NCI-H1105 (cell line): ENCODE measurements at regions not wholly inside any gene's neighbourhood (a gene's known extent, or its start where the extent isn't known, plus 50 kb on each side); places are given as distances from the start of the nearest gene placed in this dataset.

ENCODE experiments used
- DNase-seq: peaks from one replicate; lab custom pipeline; 2025; lab: John Stamatoyannopoulos, UW

DNA sequence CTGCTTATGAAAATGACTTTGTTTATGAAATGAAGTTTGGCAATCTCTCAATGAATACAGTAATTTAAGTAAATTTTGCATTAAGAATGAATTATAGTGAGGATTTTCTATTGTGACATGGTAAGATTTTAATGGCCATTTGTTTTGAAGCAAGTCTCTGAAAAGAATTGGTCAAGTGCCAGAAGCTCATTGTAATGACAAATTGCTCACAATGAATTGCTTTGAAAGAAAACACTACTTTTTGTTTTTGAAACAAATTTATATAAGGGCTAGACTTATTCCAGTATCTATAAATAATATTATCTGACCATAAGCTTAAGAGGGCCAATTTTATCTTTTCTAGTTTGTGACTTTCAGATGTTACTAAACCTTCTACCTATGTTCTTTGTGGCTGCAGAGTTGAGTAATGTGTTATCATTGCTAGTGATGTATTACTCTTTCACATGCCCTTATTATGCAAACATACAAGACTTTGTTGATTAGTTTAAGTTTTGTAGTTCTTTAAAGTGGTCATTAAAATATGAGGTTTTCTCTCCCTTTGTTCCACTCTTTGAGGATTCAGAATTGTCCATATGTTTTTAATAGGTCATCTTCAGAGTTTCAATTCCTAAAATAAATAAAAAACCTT is 93.0 kb upstream of the ZNF608 start:
- peak; percentile 29 for DNase-seq

DNA sequence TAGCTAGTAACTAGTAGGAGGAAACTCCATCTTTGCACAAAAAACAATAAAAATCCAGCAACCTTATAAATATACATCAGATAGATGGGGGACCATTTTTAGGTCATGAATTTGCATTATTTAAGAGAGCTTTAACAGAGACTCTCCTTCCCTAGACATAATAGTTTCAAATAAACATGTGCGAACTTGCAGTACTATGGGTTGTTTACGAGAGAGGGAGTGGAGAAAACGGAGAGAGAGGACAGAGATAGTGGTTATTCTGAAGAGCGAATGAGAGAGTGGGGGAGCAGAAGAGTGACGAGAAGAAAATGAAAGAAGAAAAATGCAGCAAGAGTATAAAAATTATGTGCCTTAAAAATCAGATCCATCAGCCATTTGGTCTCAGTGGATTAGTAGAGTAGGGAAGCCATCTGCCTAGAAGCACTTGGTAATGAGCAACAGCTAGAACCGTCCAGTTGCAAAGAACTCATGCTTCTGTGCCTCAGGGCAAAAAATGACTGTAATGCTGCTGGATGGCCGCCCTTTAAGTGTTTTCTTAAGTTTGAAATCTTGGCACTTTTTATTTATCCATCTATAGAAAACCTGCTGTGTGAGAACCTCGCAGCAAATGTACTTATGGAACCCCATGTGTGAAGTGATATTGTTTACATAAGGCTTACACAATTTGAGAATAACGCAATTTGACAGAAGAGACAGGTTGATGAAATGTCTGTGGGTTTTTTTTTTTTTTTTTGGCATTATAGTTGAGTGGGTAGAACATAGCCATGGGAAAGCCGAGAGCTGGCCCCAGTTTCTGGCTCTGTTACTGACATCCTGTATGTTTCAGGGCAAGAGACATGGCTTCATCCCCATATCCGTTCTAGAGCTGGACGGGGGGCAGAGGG is 95.6 kb upstream of the ZNF608 start:
- DNase-seq = no peak

GRCh38 chr5:124842725-124843595 is 96.5 kb upstream of the ZNF608 start:
- DNase-seq = no peak

- no peak for DNase-seq
Observed at GRCh38 chr5:124843596-124843899, 97.1 kb upstream of the ZNF608 start.

GRCh38 chr5:124844371-124844920 is 98.0 kb upstream of the ZNF608 start:
- no peak for DNase-seq

DNA sequence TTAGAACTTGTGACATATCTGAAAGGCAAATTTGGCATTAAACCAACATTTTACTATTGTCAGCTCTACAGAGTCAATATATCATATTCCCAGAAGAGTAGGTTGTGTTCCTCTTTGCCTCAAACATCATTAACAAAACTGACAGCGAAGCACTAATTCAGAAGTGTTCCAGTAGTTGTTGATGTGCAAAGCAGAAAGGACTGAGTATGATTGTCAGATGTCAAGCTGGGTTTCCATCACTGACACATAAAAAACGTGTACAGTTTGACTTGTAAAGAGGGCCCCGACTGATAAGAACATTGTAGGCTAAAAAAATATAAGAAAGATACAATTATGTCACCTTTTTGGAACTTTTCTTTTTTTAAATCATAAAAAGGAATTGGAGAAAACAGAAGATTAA is 101.5 kb upstream of the ZNF608 start:
- DNase-seq = peak; percentile 77

DNA sequence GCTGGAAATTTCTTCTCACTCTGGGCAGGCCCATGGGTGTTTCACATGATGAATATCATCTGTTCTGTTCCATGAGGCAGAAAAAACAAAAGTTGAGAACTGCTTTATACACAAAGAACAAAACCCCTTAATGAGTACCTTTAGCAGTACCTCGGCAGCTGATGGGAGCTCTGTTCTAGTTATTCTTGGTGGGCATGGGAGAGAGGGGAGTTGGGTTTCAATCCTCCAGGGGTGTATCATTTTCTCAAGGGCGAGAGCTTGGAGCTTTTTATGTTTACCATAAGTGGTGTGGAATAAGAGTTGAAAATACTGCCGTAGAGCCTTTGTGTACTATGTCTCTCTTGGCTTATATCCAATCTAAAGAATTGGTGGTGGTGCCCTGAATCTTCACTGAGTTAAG is 103.3 kb upstream of the ZNF608 start:
- peak; percentile 83 for DNase-seq

DNA sequence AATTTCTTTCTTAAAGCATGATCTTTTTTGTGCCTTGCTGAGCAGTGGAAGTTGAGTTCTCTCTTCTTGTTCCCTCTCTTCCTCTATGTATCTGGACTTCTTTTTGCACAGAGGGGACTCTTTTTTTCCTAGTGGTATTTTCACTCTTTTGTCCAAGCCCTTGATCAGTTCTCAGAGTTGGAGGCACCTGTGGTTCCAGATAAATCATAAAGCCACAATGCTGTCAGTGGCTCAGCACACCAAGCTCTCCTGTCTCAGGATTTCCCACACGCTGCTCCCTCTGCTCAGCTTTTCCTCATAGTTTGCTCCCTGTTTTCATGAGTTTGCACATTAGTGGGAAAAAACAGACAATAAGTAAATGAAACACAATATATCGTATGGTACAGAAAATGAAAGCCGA is 110.3 kb upstream of the ZNF608 start:
- DNase-seq = no peak

DNA sequence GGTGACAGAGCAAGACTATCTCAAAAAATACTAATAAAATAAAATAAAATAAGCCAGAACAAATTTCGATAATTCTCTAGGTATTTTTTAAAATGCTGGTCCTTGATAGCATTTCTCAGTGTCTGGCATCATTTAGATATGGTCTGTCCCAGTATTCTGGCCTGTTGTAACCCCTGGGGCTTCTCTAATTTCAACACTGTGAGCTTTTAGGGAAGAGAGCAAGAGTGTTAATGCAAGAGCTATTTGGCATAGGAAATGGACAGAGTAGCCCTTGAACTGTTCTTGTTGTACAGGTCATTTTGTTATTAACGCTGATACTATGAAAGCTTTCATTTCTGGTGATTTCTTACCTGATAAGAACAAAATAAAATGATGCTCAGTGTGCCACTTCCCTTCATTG is 112.2 kb upstream of the ZNF608 start:
- no peak for DNase-seq

GRCh38 chr5:124859027-124859426 is 112.6 kb upstream of the ZNF608 start:
- no peak for DNase-seq

GRCh38 chr5:124859556-124860290 is 113.3 kb upstream of the ZNF608 start:
- DNase-seq = no peak

- DNase-seq = no peak
Observed at GRCh38 chr5:124860291-124860655, 113.8 kb upstream of the ZNF608 start.

DNA sequence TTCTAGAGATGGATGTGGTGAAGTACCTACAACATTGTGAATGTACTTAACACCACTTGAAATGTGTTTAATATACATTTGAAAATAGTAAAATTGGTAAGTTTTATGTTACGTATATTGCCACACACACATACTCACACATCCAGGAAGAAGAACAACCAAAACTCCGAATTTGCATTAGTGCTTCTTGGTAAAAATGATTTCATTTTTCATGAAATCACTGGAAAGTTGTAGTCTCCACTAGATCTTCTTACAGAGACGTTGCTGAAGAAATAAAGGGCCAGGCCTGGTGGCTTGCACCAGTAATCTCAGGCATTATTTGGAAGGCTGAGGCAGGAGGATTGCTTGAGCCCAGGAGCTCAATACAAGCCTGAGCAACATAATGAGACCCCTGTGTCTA is 118.6 kb upstream of the ZNF608 start:
- DNase-seq = no peak

GRCh38 chr5:124865603-124866354 is 119.3 kb upstream of the ZNF608 start:
- DNase-seq = no peak

DNA sequence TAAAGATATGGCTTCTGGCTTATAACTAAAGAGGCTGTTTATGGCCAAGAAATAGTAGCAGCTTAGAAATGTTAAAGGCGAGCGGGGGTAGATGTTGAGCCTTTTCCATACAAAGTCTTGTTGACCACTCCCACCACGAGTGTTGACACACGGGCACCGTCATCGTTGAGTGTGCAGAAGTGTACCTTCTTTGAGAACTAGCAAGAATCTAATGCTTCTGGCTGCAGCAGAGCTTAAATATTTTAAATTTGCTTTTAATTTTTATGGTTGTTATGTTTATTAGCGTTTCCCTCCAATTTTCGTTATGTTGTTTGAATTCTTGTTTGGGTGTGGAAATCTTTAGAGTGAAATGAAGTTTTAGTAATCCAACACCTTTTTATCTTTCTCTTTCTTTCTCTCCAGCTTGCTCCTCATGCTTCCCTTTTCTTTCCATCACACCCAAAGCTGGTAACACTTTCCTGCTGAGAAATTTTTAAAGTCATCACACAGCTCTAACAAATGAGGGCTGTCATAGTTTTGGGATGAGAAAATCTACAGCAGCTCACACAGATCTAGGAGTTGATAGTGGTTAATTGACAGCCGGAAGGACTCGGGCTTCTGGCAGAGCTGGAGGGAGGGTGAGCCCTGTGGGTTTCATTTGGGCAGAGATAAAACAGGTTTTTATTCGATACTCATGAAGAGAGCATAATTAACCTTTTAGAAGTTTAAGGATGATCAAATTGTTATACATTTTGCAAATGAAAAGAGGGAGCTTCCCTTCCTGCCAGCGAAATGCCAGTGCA is 120.1 kb upstream of the ZNF608 start:
- no peak for DNase-seq

GRCh38 chr5:124867137-124867704 is 120.8 kb upstream of the ZNF608 start:
- DNase-seq = no peak

- DNase-seq = no peak
Observed at GRCh38 chr5:124868676-124869075, 122.2 kb upstream of the ZNF608 start.

DNA sequence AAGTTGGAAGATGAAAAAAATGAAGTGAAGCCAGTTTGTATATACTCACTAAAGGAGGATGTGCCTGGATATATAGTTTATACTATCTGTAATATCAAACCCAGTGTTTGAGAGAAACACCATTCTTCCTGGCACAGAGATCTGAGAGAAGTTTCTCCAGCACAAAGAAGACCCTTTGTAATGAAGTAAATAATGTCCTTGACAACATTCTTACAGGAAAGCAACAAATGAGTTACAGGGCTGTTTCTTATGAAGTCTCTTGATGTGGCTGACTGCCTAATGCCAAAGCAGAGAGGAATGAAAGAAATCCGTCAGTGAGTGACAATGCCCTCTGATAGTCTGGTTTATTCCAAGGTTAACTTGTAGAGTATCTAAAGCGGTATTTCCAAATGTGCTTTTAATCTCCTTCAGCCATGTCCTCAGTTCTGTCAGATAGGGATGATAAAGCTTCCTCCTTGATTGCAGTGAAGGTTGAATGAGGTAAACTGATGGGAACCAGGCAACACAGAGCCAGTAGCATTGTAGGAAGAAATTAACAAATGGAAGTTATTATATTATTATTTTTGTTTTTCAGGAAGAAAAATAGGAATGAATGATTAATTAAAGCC is 123.1 kb upstream of the ZNF608 start:
- DNase-seq = no peak

DNA sequence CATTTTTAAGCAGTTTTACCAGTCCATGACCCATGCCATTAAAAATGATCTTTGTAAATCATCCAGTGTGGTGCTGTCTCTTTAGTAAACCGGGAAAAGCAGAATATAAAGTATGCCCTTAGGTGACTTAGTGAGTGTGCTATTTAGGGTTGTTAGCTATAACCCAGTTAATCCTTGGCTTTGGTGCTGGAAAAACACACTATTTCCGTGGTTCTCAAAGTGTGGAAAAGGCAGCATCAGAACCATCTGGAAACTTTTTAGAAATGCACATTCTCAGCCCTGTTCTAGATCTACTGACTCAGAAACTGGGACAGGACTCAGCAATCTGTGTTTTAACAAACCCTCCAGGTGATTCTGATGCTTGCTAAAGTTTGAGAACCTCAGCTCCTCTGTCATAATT is 123.6 kb upstream of the ZNF608 start:
- DNase-seq = no peak

- peak; percentile 5 for DNase-seq
Observed at GRCh38 chr5:124871303-124871702, 124.9 kb upstream of the ZNF608 start.
